GM12878 (cell line): ENCODE measurements at regions not wholly inside any gene's neighbourhood (a gene's known extent, or its start where the extent isn't known, plus 50 kb on each side); places are given as distances from the start of the nearest gene placed in this dataset.
"Not testable (repeated sequence)": the region's sequence is repeated elsewhere in the genome, so short reads cannot be mapped to it uniquely, and the experiment has no call there.

Experiments
- ASH2L ChIP-seq: fragments of 300-600, 200-600 bp; sonication (generic); IDR thresholded peaks from 2 replicates; pipeline ENCODE4 v1.6.1; 2017; ENCODE audit warnings: low read depth, mild to moderate bottlenecking, borderline replicate concordance
- TAF1 ChIP-seq: IDR thresholded peaks from 2 replicates; pipeline ENCODE4 v1.6.1; 2011; ENCODE audit warnings: mild to moderate bottlenecking, low read depth, low read length, borderline replicate concordance
- ZNF24 ChIP-seq: fragments of 450-650 bp; IDR thresholded peaks from 2 replicates; pipeline ENCODE4 v1.6.1; 2017; ENCODE audit warnings: antibody characterized with exemption, mild to moderate bottlenecking

DNA sequence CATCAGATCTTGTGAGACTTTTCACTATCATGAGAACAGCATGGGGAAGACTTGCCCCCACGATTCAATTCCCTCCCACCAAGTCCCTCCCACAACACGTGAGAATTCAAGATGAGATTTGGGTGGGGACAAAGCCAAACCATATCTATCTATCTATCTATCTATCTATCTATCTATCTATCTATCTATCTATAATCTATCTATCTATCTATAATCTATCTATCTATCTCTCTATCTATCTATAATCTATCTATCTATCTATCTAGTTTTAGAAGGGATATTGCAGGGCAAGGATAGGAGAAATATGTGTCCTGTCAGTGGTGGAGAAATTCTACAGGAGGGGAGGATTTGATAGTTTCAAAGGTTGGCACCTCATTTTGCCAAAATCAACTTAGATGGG, 279.8 kb upstream of the PROK2 start:
- TF ChIP-seq TAF1, ZNF24, ASH2L: not testable (repeated sequence)
